ENCODE measurements at regions not wholly inside any gene's neighbourhood (a gene's known extent, or its start where the extent isn't known, plus 50 kb on each side); places are given as distances from the start of the nearest gene placed in this dataset.

GRCh38 chr10:16199216-16199615 lies 237.6 kb upstream of the PTER start:
- H2BK5ac ChIP-seq (ENCODE audit: low read depth, low read length, poor library complexity, severe bottlenecking): no peak overlapping the region
- no peak overlapping the region for H3K27ac ChIP-seq (ENCODE audit: insufficient read depth, low read length)
- no CpG with 5 or more reads among the region's 4 CpGs for WGBS, 2 experiments (ENCODE audit: extremely low coverage in 2 of 2, insufficient read length in 1 of 2)
- H4K20me1 ChIP-seq (ENCODE audit: insufficient read depth, low read length): no peaks in the 10 kb centered on the region
- no peak overlapping the region for H3K4me2 ChIP-seq (ENCODE audit: low read depth, low read length)
- in situ Hi-C loops (cut with MboI; ENCODE audit: low sequenced_read_pairs): no loop called here
- no peaks in the 10 kb centered on the region for H3K79me1 ChIP-seq (ENCODE audit: low read depth in 1 of 2, low read length in 2 of 2)
- peaks cover 1% of the 10 kb centered on the region for H3K9me3 ChIP-seq (ENCODE audit: control insufficient read depth, insufficient read depth, low read length)
- no peak for ATAC-seq (ENCODE audit: low read depth)
- ChIA-PET CTCF (no interaction called here), POLR2A (ENCODE audit: unreplicated experiment) (no interaction called here)
- no peaks in the 10 kb centered on the region for H3K36me3 ChIP-seq (ENCODE audit: control insufficient read depth, insufficient read depth, low read length)
- H2AFZ ChIP-seq (replicated peaks; ENCODE audit: low read length, poor library complexity): no peak overlapping the region
- dilution Hi-C loops (cut with HindIII; ENCODE audit: low sequenced_read_pairs, unreplicated experiment): no loop called here
- no peak overlapping the region for H4K8ac ChIP-seq (ENCODE audit: low read depth in 2 of 2, low read length in 2 of 2)
- no peak for DNase-seq
- no peak overlapping the region for H3K23ac ChIP-seq (ENCODE audit: low read depth, low read length)
- H2BK15ac ChIP-seq (ENCODE audit: low read depth, low read length): no peak overlapping the region
- H4K5ac ChIP-seq (ENCODE audit: low read depth, low read length): no peak overlapping the region
- H3K14ac ChIP-seq (replicated peaks; ENCODE audit: low read depth, low read length): no peak overlapping the region
- no peak overlapping the region for H3K4ac ChIP-seq (ENCODE audit: low read depth, low read length)
- no peak overlapping the region for H3K18ac ChIP-seq (ENCODE audit: low read depth, low read length)
- no peaks in the 10 kb centered on the region for H3K9me1 ChIP-seq (ENCODE audit: insufficient read depth, low read length)
- no peak overlapping the region for H2BK120ac ChIP-seq (ENCODE audit: low read depth, low read length)
- no peak overlapping the region for H4K91ac ChIP-seq (ENCODE audit: insufficient read depth, low read depth, low read length)
- no peak overlapping the region for H2AK9ac ChIP-seq (replicated peaks; ENCODE audit: low read depth, low read length, poor library complexity)
- no peak overlapping the region for H3K4me3 ChIP-seq (ENCODE audit: insufficient read depth, low read depth, low read length)
- H2AK5ac ChIP-seq (ENCODE audit: low read depth, low read length): no peak overlapping the region
- no peak overlapping the region for H3K56ac ChIP-seq (ENCODE audit: extremely low read depth, insufficient read depth, low read length)
- H2BK20ac ChIP-seq (ENCODE audit: low read depth, low read length): no peak overlapping the region
- no peaks in the 10 kb centered on the region for H3K27me3 ChIP-seq (ENCODE audit: control insufficient read depth, insufficient read depth, low read length)
- intact Hi-C loops (cut with micrococcal nuclease): no loop called here
- BruUV-seq (replicated peaks): no TSS peak
- no peaks in the 10 kb centered on the region for H3K4me1 ChIP-seq (ENCODE audit: control insufficient read depth, insufficient read depth, low read length)
- no peak overlapping the region for H3K9ac ChIP-seq (ENCODE audit: low read depth, low read length)
- TF ChIP-seq MAZ (IDR thresholded peaks at IDR 0.05; ENCODE audit: borderline replicate concordance, low read depth, low read length) (no peak), CHD1 (IDR thresholded peaks at IDR 0.05; ENCODE audit: low read depth, low read length) (no peak), MXI1 (IDR thresholded peaks at IDR 0.05; ENCODE audit: borderline replicate concordance, low read depth, low read length) (no peak), SMC3 (IDR thresholded peaks at IDR 0.05; ENCODE audit: low read depth, low read length) (no peak), RFX5 (IDR thresholded peaks at IDR 0.05; ENCODE audit: low read depth, low read length) (no peak), RCOR1 (IDR thresholded peaks at IDR 0.05; ENCODE audit: insufficient replicate concordance, low read length) (no peak), MAFK (IDR thresholded peaks at IDR 0.05; ENCODE audit: low read depth, low read length) (no peak), NFE2L2 (IDR thresholded peaks at IDR 0.05; ENCODE audit: low read depth, low read length) (no peak), CEBPB (IDR thresholded peaks at IDR 0.05; ENCODE audit: low read depth, low read length) (no peak), CTCF (conservative IDR thresholded peaks at IDR 0.05; ENCODE audit: low read depth, low read length) (no peak), FOS (IDR thresholded peaks at IDR 0.05; ENCODE audit: low read depth, low read length) (no peak), POLR2A (IDR thresholded peaks at IDR 0.05; ENCODE audit: low read depth, low read length) (no peak)
- TF ChIP-seq, protein P1, sequence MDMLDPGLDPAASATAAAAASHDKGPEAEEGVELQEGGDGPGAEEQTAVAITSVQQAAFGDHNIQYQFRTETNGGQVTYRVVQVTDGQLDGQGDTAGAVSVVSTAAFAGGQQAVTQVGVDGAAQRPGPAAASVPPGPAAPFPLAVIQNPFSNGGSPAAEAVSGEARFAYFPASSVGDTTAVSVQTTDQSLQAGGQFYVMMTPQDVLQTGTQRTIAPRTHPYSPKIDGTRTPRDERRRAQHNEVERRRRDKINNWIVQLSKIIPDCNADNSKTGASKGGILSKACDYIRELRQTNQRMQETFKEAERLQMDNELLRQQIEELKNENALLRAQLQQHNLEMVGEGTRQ (IDR thresholded peaks at IDR 0.05; ENCODE audit: low read depth, low read length): no peak

Data from IMR-90 (cell line).